PFSK-1 (cell line): ENCODE measurements at regions not wholly inside any gene's neighbourhood (a gene's known extent, or its start where the extent isn't known, plus 50 kb on each side); places are given as distances from the start of the nearest gene placed in this dataset.

Experiments used
- FOXP2 ChIP-seq: optimal IDR thresholded peaks from 2 replicates; pipeline ENCODE3; 2011; ENCODE audit warnings: borderline replicate concordance, control low read depth, inconsistent platforms; ENCODE audit not compliant: insufficient read depth; ENCODE audit errors: extremely low read length, extremely low read depth
- POLR2AphosphoS5 ChIP-seq: IDR thresholded peaks from 2 replicates; pipeline ENCODE4 v1.6.1; 2012; ENCODE audit warnings: low read depth, mild to moderate bottlenecking, control low read depth, low read length, moderate library complexity
- REST ChIP-seq, 2 experiments: IDR thresholded peaks; 2 replicates each; pipeline versions ENCODE4 v1.6.1 to v1.8.0; 2011 to 2012; ENCODE audit warnings: low read depth in 2 of 2, low read length in 2 of 2, control low read depth in 1 of 2, inconsistent platforms in 1 of 2, mild to moderate bottlenecking in 1 of 2, moderate library complexity in 1 of 2; ENCODE audit not compliant: insufficient read depth in 1 of 2
- SIN3A ChIP-seq: IDR thresholded peaks from 2 replicates; pipeline ENCODE4 v1.6.1; 2012; ENCODE audit warnings: mild to moderate bottlenecking, low read length, moderate library complexity, borderline replicate concordance; ENCODE audit not compliant: insufficient read depth
- TAF1 ChIP-seq: IDR thresholded peaks from 2 replicates; pipeline ENCODE4 v1.6.1; 2012; ENCODE audit warnings: low read length, control low read depth, borderline replicate concordance; ENCODE audit not compliant: insufficient read depth

GRCh38 chr1:36603461-36603860 is 120.7 kb upstream of the CSF3R start:
- peak; percentile 66 to 89; a peak in 3 of 4 replicates for TF ChIP-seq REST (IDR thresholded peaks at IDR 0.05; ENCODE audit: insufficient read depth in 1 of 2, low read depth in 2 of 2, low read length in 2 of 2)
- TF ChIP-seq POLR2AphosphoS5 = no peak
- TF ChIP-seq TAF1 = no peak
- no peak for TF ChIP-seq SIN3A
- TF ChIP-seq FOXP2 = no peak
